Activated T-cell treated with anti-CD3 and anti-CD28 coated beads for 48 hours (primary cell): ENCODE measurements at regions not wholly inside any gene's neighbourhood (a gene's known extent, or its start where the extent isn't known, plus 50 kb on each side); places are given as distances from the start of the nearest gene placed in this dataset.
"Not testable (repeated sequence)": the region's sequence is repeated elsewhere in the genome, so short reads cannot be mapped to it uniquely, and the experiment has no call there.

Source experiments
- DNase-seq: peaks from one replicate; pipeline ENCODE4 v3.0.0-alpha.2; 2020; ENCODE audit warnings: low read depth

DNA sequence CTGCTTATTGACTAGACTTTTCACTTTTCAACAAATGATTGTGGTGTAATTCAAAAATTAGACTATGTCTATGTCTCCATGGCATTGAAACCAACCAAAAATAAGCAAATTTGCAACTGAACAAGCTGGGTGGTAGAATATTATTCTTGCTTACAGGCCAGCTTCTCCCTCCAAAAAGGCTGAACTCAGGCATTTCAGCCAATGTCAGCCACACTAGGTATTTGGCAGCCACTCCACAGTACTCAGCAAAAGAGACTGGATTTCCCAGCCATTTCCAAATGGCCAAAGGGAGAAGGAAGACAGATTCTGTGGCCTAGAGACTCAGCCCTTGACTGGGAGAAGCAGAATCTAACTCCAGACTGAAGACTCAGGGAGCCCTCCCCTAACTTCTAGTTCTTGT, 121.8 kb upstream of the IRX5 start:
- no peak for DNase-seq

DNA sequence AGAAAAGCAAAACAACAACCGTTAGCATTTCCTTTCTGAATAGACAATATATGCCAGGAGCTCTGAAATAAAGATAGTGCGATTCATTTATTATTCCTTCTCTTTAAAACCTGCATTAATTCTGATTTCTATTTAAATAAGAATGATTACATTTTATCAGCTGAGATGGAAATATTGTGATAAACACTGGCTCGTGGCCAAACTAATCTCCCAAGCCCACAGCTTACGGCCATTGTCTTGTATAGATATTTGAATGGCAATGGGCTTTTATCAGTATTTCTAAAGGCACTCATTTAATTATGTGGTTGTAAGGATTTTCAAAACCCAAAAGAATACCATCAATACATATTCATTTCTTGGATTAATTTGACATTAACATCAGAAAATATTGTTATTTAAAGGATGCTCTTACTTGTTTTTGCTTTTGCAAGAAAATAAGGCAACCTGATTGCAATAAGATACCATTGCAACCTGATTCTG, 123.7 kb upstream of the IRX5 start:
- DNase-seq, result no peak

DNA sequence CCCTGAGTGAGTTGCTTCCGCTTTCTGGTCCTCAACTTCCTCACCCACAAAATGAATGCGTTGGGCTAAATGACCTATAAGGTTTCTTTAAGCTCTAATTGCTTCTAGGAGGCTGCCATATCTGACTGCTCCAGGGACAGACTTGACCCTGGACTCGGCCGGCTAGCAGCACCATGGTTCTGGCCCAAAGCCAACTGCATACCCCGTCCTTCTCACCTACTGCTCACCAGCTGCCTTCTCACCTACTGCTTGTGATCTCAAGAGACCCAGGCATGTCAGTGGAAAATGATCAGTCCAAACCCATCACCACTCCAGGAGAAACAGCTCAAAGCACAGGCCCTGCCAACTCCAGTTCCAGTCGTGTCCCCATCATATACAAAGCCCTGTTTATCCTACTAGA, 124.3 kb upstream of the IRX5 start:
- DNase-seq, result no peak

DNA sequence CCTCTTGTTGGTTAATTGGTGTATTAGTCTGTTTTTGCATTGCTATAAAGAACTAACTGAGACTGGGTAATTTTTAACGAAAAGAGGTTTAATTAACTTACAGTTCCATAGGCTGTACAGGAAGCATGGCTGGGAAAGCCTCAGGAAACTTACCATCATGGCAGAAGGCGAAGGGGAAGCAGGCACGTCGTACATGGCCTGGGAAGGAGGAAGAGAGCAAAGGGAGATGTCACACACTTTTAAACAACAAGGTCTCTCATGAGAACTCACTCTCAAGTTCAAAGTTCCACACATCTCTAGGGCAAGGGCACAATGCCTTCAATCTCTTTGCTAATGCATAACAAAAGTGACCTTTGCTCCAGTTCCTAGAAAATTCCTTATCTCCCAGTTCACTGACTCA, 125.0 kb upstream of the IRX5 start:
- DNase-seq, result no peak

DNA sequence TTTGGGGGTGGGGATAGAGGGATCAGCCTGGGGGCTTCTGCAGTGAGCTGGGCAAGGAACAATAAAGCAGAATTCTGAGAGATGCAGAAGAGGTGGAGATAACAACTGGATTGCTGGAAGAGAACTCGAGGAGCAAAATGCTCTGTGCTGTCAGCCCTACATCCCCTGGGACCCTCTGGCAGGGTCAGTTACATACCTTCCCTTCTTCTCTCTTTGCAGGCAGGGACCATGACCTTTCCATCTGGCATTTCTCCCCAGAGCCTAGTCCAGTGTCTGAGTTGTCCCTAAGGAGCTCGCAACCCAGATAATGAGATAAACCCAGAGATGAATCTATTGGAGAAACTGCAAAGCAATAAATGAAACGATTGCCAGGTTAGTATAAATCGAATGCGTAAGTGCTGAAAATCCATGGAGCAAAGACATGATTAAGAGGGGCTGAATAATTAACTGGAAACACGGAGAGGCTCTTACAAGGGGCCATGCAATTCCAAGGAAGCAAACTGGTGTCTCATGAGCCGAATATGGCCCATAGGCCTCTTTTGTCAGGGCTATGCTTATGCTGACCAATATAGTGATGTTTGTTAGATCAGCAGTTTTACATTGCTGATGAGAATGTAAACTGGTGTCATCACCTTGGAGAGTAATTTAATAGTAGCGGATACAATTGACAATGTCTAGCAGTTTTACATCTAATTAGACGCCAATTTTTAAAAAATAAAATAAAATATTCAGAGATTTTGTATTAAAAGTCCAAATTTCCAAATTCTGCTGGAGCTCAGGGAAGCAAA, 129.4 kb upstream of the IRX5 start:
- DNase-seq, result no peak

DNA sequence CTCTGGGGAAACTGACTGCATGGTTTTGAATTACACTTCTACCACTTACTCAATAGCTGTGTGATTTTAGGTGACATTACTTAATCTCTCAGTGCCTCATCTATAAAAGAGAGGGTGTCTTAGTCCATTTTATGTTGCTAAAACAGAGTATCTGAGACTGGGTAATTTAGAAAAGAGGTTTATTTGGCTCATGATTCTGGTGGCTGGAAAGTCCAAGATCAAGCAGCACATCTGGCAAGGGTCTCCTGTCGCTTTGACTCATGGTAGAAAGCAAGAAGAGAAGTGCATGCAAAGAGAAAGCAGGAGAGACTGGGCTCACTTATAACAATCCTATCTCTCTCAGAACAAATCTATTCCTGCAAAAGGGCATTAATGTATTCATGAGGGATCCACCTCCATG, 132.4 kb upstream of the IRX5 start:
- no peak for DNase-seq

DNA sequence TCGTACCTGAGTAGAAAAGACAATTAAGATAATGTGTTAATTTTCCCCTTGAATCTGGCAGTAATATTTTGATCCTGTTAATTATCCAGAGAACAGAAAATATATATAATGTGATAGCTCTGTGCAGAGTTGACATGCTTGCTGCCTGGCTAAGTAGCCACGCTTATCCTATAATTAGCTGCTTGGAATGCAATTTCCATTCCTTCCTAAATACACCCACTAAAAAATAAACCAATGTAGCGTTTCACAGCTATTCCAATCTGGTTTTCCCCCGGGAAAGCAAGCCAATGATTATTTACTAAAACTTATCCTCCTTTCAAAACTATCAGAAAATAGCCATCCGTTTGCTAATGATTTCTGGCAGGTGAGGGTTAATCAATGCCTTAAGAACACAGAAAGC, 134.5 kb upstream of the IRX5 start:
- DNase-seq, result no peak

DNA sequence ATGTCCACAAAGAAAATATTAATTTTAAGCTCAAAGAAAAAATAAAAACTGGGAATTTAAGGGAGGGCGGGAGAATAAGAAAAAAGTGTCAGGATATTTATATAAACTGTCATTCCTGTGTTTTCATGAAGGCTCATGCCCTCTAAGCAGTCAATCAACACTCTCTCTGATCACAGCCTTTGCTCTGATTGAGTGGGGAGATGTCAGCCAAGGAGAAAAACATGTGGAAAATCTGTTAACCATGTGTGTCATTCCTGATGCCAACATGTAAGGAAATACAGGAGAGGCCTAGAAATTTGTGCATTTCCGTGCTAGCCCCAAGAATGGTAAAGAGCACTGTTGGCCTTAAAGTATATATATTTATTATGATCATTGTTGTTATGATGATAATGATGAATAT, 137.9 kb upstream of the IRX5 start:
- no peak for DNase-seq

DNA sequence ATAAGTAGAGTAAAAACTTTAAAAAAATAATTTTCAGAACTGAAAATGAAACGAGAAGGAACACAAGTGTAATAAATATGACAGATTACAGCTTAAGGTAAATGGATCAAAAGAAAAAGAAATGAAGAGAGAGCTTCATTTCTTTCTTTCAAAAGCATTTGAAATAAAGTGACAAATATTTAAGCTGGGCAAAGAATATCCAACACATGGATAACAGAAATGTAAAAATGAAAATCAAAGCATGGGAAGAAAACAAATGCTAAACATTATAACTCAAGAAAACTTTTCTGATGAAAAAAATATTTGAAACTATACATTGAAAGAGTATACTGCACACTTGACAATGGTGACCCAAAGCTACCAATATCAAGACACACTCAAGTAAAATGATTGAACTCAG, 143.6 kb upstream of the IRX5 start:
- no peak for DNase-seq

DNA sequence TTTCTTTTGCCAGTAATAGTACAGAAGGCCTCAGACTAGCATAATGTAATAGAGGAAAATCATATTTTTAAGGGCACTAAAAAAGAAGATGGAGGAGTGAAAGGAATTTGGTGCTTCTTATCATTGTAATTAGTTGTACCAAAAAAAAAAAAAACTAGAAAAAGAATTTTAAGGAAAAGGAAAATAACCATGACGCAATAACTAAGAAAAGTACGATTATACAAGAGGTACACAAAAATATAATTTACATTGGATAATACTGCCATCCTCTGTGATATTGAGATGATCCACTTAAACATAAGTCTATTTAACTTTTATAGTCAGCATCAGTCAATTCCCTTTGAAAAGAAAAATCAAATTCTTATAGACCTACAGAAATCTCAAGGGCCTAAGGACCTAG, 146.7 kb upstream of the IRX5 start:
- no peak for DNase-seq

DNA sequence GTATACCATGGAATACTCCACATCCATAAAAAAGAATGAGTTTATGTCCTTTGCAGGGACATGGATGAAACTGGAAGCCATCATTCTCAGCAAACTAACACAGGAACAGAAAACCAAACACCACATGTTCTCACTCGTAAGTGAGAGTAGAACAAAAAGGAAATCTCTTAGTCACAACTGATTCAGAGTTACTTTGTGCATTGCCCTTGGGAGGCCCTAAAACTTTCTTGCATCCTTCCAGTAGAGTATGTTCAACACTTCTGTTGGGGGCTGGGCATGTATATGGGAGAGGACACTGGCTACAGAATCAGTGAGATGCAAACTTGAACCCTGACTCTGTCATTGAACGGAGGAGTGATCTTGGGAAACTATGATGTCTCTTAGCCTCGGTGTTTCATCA, 147.4 kb upstream of the IRX5 start:
- no peak for DNase-seq

DNA sequence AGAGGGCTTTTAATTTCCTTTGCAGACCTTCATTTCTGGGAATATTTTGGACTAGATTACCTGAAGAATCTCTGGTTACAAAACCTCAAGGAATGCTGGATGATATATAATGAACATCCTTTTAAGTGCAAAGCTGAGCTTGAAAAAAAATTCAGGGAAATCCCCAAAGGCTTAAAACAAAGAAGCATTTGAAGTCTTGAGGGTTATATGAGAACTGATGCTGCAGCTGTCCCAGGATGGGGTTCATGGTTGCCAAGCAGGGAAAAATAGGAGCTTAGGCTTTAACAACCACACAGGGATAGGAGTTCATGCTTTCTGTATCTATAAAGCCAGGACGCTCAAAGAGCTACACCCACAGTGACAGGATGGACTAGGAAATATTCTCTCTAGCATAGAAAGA, 150.4 kb upstream of the IRX5 start:
- no peak for DNase-seq

DNA sequence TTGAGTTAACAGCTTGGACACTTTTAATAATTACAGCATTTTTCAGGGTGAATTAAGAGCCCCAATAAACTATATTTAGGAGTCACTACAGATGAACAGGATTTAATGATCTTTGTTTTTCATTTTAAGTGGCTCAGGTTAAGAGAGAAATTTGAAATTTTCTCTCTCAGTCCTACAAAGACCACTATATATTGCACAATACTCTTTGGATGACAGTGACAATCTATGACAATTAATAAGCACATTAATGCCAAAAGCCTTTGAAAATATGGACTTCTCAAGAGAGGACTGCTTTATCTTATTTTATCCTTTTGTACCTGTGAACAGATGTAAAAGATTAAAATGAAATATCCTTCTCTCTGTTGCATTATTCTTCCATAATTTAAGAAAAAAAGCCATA, 151.1 kb upstream of the IRX5 start:
- no peak for DNase-seq

DNA sequence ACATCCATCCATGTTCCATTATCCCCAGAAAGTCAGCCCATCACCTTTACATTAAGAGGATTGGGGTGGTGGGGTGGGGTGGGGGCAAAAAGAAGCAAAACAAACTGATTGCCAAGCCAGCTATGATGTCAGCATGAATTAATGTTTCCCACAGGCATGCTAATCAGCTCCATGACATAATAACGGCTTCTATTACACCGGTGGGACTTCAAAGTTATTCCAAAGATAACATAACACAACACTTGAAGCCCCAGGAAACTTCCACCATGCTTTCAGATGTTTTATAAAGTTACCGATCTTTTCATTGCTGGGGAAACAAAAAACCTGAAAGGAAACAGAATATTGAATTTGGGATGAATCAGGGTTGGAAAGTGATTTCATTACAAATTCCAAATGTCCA, 155.9 kb upstream of the IRX5 start:
- no peak for DNase-seq

DNA sequence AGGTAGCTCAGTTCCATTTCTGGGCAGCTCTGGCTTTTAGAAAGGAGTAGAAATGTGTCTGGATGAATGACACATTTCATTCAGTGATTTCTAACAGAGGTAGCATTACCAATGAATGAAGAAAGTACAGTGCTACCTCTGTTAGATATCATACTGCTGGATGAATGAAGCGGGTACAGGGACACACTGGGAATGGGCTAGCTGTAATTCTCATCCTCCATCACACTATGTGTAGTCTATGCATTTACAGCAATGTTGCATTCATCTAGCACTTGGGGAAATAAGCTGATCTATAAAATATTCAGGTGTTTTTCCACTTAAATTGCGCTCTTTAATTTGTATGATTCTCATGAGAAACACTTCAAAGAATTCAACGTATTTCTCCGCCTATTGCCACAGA, 158.3 kb upstream of the IRX5 start:
- no peak for DNase-seq

DNA sequence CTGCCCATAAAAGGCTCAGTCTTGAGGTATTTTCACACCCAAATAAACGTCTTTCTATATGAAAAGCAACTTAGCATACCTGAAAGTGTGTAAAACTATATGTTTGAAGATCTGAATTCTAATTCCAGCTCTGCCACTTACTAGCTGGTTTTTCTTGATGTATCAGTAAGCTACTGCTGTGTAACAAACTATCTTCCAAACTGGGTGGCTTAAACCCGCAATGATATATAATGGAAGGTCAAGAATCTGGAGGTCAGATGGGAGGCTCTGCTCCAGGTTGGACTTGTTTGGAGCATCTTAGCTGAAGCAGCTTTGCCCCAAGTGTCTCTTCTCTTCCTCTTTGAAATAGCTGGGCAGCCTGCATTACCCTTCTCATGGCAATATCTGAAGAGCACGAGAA, 164.3 kb upstream of the IRX5 start:
- DNase-seq, result no peak

DNA sequence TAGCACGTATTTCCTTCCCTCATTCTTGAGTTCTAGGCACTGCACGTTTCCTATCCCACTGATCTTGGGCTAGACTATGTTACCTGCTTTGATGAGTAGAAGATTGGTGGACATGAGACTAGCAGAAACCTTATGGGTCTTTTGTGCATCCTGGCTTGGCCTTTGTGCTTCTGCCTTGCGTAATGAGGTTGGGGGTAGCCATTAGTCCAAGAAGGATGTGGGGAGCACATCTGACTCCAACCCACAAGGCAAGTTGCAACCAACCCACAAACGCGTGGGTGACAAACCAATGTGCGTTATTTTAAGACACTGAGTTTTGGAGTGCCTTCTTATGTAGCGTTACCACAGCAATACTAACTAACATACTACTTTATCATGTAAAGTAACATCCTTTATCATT, 180.4 kb upstream of the IRX5 start:
- DNase-seq, result no peak

DNA sequence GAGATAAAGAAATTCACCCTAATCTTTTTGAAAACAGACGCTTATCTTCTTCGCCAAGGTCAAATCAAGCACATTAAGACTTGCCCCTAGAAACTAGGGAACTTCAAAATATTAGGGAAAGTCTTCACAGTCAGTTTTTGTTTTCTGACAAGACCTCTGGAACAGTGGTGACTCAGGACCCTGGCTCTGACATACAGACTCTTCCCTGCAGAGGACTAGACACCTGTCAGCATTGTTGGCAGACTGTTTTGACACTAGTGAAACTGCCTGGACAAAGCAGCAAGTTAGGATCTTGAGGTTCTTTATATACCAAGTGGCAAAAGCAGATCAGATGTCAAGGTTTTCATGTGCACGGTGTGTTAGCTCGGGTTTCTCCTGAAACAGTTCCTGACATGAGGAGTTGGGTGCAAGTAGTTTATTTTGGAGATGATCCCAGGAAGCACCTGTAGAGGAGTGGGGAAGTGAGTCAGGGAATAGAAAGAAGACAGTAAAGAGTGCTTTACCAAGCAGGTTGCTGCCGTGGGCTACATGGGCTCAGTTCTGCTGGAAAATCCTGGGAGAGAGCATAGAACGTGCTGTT, 182.0 kb upstream of the IRX5 start:
- DNase-seq, result no peak

DNA sequence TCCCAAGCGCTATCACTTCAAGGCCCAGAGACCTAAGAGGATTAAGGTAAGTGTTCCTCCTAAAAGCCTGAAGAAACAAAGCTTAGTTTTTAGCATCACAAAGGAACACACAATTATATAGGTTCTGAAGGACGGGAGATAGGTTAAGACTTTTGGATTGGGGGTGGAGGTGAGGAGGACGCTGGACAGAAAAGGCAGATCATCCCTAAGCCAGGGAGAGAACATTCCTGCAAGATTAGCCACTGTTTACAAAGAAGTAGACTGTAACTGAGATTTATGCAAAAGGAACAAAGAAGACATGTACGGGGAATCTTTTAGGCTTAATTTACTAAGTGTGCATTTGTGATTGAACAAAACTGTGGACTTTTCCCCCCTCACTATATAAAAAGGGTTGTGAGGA, 184.1 kb upstream of the IRX5 start:
- DNase-seq, result no peak

DNA sequence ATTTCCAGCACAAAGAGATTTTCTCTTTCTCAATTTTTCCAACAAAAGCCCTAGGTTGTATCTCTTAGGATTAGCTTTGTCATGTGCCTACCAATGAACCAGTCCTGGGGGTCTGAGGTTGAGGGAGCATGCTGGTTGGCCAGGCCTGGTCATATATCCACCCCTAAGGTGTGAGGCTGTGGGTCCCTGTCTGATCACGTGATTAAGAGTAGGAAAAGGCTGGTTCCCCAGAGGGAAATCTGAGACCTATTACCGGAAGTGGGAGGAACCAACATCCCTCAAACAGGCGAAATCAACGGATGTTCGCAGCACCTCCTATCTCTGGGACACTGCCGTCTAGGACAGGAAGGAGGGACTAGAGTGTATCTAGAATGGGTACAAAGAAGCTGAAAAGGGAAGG, 185.7 kb upstream of the IRX5 start:
- no peak for DNase-seq

DNA sequence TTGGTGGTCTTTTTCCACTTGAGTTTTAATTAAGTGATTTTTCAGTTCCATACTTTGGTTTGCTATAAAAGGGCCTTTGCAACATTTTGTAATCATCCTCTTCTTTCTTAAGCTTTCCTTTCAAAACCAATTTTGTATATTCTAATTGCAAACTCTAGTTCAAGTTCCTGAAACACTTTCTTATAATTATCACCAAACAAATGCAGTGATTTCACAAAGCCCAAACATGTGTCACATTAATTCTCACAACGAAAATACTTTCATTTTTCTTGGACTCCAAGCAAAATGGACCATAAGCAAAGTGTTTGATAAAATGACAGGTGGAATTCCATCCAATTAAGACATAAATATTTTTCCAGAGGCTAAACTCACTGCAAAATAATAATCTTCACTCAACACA, 188.2 kb upstream of the IRX5 start:
- no peak for DNase-seq

DNA sequence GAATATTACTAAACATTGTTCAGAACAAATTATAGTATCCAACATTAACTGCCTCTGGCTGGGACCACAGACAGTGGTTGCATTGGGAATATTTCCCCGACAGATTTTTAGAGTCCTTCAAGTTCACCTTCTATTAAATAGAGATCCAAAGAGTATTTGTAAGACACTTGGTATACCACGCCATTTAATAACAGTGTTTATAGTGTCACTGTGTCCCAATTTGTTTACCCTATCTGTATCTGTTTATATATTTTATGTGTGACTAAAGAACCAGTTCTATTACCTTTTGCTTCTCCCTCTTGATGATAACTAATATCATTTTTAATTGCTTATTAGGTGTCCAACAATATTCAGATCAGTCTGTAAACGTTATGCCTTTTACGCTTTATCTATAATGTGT, 191.3 kb upstream of the IRX5 start:
- DNase-seq, result no peak

DNA sequence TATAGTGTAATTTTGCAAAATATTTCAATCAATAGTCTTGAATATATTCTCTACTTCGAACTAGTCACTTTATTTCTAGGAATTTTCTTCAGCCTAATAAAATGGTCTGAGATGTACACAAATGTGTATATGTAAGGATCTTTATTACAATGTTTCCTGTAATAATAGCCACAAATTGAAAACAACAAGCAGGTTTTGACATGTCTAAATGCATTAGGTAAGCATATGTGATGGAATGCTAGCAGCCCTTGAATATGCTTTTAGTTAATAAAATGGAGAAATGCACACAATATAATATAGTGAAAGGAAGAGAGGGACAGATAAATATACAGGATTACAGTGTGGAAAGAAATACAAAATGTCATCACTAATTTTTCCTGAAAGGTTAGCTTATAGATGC, 196.5 kb upstream of the IRX5 start:
- no peak for DNase-seq

DNA sequence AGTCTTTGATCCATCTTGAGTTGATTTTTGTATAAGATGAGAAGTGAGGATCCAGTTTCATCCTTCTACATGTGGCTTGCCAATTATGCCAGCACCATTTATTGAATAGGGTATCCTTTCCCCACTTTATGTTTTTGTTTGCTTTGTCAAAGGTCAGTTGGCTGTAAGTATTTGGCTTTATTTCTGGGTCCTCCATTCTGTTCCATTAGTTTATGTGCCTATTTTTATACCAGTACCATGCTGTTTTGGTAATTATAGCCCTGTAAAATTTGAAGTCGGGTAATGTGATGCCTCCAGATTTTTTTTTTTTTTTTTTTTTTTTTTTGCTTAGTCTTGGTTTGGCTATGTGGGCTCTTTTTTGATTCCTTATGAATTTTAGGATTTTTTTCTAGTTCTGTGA, 203.0 kb upstream of the IRX5 start:
- not testable (repeated sequence) for DNase-seq
